GM12872 (cell line): ENCODE measurements at regions not wholly inside any gene's neighbourhood (a gene's known extent, or its start where the extent isn't known, plus 50 kb on each side); places are given as distances from the start of the nearest gene placed in this dataset.

Source experiments
- CTCF ChIP-seq: IDR thresholded peaks from 3 replicates; pipeline ENCODE4 v1.5.1; 2011; ENCODE audit warnings: low read depth, mild to moderate bottlenecking, low read length, moderate library complexity; ENCODE audit not compliant: insufficient read depth

GRCh38 chr9:78640728-78641127 is 343.8 kb downstream of the PSAT1 start:
- no peak for TF ChIP-seq CTCF

DNA sequence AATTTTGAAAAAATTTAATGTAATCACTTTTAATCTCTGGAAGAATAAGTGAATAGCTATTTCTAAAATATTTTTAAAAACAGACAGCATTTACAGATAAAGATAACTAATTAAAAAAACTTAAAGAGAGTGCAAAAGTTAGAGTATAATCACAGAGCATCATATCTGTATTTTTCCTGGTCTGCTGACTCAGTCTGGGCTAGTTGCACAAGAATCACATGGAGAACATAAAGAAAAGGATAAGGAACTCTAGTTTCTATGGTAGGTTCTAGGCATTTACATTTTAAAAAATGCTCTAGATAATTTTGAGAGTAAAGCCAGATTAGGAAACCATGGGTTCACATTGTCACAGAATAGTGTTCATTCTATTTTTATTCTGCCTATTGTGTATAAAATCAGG is 347.4 kb downstream of the PSAT1 start:
- no peak for TF ChIP-seq CTCF

GRCh38 chr9:78654324-78654723 is 357.4 kb downstream of the PSAT1 start:
- TF ChIP-seq CTCF = no peak

- no peak for TF ChIP-seq CTCF
Observed at GRCh38 chr9:78663369-78663768, 366.4 kb downstream of the PSAT1 start.

DNA sequence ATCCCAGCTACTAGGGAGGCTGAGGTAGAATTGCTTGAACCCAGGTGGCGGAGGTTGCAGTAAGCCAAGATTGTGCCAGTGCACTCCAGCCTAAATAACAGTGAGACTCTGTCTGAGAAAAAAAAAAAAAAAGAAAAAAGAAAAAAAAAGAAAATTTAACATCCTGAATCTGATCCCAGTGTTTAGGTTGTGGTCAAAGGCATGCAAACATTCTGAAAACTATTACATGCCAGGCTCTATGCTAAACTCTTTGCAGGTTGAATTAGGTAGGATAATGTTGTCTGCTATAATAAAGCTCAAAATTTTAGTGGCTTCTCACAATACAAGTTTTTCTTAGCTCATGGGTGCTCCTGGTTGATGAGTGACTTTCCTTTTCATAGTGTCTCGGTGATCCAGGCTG is 367.4 kb downstream of the PSAT1 start:
- no peak for TF ChIP-seq CTCF

- TF ChIP-seq CTCF = no peak
Observed at GRCh38 chr9:78666818-78667414, 370.0 kb downstream of the PSAT1 start.

- no peak for TF ChIP-seq CTCF
Observed at GRCh38 chr9:78668148-78668832, 371.4 kb downstream of the PSAT1 start.
